GM21360 (cell line): ENCODE measurements at regions not wholly inside any gene's neighbourhood (a gene's known extent, or its start where the extent isn't known, plus 50 kb on each side); places are given as distances from the start of the nearest gene placed in this dataset.

Experiments used
- ATAC-seq: cut with Tn5 transposase; IDR thresholded peaks from one replicate; pipeline ENCODE4 v1.9.1; 2021; ENCODE audit warnings: mild to moderate bottlenecking, moderate library complexity; ENCODE audit not compliant: unreplicated experiment

DNA sequence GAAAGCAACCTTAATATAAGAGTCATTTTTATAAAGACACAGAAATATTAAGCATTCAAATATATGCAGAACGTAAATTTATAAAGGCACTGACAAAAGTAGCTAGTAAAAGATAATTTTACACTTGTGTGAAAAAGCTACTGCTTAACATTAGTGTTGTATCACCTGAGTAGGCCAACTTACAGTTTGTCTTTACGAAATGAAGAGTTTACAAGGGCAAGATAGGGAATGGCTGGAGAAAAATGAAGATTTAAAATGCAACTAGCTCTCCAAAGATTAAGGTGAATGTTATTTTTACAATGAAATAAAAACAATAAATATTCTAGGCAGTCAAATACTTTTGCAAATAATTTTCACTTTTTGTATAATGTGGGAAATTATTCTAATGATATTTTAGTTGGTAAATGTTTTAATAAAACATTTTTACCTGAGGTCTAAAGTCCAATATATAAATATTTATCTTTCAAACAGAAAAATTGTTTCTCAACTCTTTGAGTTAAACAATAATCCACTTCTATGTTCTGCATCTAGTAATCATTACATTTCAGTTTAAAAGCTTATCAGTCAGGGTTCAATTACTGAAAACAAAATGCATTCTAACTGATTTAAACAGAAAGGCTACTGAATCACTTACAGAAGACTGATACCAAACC lies 382.6 kb downstream of the IPMK start:
- no peak for ATAC-seq

GRCh38 chr10:57884407-57884806 lies 383.3 kb downstream of the IPMK start:
- no peak for ATAC-seq

DNA sequence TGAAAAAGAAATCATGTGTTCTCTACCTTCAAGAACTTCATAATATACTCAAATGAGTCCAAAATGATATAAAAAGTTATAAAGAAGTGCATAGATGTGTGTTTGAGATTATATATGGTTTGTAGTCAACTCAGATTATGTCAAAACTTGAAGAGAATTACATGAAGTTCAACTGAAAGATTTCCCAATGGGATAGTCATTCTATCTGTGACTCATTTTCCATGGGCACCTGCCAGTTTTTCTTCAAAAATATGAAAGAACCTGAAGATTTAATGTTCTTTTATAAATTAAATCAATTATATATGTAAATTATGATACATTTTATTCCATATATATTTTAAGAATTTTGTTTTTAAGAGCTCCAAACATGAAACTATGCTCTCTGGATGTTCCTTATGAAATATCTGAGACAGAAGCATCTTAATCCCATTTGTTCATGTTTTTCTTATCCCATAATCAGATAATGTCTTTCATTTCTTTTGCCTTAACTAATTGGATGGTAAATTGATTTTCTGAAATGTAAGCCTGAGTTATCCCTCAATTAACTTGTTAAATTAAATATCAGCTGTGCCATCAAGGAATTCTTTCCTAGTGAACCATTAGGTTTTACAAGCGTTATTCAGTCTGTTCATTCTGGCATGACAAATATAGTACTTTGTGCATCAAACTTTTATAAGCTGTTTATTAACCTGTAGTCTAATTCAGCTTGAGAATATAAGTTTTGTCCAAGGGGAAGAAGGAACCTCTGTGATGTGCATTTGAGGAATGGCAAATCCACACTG lies 387.1 kb downstream of the IPMK start:
- no peak for ATAC-seq

- no peak for ATAC-seq
Observed at GRCh38 chr10:57874810-57875209, 392.9 kb downstream of the IPMK start.

DNA sequence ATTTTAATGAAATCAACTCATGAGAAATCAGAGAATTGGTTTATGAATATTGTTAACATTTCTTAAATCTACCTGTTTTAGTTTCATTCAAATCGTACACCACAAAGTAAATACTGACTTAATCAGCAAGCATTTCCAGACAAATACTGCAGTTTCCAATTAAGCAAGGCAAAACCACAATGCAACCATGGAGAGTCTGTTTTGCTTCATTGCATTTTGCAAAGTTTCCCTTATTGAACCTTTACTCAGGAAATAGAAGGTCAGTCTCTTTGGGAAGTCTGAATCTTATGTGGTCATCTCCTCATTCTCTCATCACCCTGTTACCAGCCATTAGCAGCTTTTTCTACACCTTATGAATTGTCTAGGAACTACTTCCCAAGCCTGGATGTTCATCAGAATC lies 400.5 kb downstream of the IPMK start:
- ATAC-seq = no peak

- ATAC-seq = no peak
Observed at GRCh38 chr10:57864765-57865680, 402.7 kb downstream of the IPMK start.

DNA sequence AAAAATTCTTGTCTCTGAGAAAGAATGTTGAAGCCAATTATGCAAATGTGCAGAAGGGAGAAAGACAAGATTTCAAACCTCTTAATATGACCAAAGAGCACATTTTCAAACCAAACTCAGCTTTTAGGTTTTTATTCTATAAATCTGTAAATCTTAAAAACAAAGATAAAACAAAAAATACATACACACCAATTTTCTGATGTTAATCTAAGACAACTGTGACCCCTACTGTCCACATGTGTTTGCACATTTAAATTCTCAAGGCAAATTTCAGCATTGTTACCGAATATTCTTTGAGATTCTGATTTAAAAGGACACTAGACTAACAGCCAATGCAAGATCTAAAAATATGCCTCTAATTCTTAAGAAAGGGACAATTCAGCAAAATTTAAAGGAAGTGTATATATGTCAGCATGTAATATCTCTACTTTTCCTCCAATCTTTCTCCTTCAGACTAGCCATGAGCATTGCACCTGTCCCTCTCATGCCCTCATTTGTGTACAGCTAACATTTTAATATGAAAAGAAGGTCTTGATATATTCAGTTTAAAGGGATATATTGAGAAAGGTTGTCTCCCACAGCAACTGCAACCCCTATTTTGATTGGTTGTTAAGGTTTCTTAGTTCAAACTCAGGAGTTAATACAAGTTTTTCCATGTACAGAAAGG lies 417.9 kb downstream of the IPMK start:
- no peak for ATAC-seq

- ATAC-seq = no peak
Observed at GRCh38 chr10:57846307-57847065, 421.2 kb downstream of the IPMK start.

DNA sequence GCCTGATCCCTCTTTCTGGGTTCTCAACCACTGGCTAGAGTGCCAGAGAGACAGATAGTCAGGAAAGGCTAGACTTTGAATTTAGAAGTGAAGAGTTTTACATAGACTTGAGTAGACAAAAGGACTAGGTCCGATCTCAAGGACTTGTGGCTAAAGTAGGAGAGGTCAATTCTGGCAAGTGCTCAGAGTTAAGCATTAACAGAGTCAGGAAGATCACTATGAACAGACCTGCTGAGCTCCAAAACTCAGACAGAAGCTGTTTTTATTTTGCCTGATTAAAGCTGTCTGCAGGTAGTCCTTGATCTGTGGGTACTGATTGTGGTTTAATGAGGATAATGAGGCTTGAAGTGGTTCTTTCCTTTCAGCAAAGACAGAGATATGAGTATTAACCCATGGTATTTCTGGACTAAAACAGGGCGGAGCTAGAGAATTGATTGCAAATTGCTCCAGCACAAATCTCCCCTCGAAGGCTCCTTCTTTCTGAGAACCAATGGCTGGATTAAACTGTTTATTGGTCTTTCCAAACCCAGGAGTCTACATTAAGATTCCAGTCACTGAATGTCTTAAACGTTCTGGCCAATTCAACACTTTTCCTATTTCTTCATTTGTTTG lies 423.2 kb downstream of the IPMK start:
- no peak for ATAC-seq

DNA sequence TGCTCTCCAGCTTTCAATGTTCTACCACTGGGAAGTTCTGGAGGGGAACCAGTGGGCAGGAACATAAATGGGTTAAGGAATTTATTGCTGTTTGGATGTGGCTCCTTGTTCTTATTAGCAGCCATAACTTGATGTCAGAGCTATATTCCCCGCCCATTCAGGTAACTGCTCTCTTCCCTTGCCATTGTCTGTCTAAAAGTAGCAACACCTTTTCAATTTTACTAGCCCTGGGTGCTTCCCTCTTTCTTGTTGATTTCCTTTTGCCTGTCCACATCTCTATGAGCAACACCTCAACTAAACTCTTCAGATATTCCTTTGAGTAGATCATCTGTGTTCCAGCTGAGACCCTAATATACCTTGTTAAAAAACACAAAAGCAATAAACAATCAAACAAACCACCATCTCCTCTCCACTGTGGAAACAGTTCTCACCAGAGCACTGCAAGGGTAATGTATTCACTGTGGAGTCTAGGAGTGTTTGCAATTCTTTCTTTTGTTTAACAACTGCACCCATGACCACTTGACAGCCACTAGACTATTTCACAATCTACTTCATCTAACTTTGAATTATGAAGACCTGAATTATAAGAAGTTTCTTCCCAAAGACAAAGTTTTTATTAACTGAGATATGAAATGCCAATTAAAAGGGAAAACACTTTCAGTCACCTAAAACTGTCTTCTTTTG lies 436.7 kb downstream of the IPMK start:
- no peak for ATAC-seq

DNA sequence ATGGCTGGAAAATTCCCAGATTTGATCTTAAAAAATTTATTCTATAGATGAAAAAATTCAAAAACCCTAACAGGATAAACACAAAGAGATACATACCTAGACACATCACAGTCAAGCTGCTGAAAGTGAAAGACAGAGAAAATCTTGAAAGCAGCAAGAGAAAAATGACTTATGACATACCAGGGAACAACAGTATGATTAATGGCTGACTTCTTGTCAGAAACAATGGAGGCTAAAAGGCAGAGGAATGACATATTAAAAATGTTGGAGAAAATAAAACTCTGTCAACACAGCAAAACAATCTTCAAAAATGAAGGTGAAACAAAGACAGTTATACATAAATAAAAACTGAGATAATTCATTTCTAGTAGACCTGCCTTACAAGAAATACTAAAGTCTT lies 442.7 kb downstream of the IPMK start:
- no peak for ATAC-seq

GRCh38 chr10:57823398-57823797 lies 444.3 kb downstream of the IPMK start:
- no peak for ATAC-seq

- no peak for ATAC-seq
Observed at GRCh38 chr10:57822965-57823364, 444.7 kb downstream of the IPMK start.

DNA sequence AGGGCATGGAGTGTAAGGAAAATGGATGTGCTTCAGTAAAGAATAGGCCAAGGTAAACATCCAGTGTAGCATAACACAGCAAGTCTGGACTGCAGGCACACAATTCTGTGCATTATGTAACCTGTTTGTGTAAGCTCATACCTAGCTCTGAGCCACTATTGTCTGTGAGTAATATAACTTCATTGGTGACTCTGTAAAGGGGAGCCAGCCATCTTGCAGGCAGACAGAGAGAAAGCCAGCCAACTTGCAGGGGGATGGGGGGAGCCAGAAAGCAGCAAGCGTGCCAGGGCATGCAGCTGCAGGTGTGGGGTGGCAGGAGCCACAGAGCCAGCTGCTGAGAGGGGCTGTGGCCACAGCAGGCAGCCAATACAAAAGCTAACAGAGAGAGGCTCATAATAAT lies 449.2 kb downstream of the IPMK start:
- ATAC-seq = no peak

DNA sequence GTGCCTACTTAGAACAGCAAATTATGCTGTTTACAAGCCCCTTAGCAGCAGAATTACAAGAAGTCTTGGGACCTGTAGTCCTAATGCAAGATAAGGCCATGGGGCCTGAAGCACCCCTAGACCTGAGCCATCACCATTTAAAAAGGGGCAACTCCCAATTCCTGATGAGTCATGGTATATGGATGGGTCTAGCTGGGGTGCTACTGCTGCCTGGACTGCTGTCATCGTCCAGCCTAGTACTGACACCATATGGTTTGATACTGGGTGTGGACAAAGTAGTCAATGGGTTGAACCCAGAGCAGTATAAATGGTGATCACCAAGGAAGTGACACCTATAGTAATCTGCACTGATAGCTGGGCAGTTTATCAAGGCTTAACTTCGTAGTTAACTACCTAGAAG lies 450.0 kb downstream of the IPMK start:
- no peak for ATAC-seq

DNA sequence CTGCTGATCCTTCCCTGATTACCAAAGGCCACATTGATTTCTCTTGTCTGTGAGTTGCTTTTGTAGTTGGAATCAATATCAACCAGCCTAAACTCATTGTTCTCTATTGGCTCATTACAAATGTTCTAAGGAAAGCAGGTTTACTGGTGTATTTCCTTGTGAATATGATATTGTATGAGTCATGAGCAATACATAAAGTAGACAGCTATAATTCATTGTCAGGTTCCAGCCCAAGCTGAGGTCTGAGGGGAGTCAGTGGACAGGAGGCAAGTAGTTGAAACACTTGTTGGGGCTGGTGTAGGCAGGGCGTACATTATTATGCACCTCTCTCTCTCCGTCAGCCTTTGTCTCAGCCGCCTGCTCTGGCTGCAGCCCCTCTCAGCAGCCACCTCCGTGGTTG lies 451.7 kb downstream of the IPMK start:
- ATAC-seq = no peak

GRCh38 chr10:57809961-57810360 lies 457.7 kb downstream of the IPMK start:
- no peak for ATAC-seq

GRCh38 chr10:57807906-57808305 lies 459.8 kb downstream of the IPMK start:
- no peak for ATAC-seq

- ATAC-seq = no peak
Observed at GRCh38 chr10:57806675-57807074, 461.0 kb downstream of the IPMK start.
